ENCODE measurements at regions not wholly inside any gene's neighbourhood (a gene's known extent, or its start where the extent isn't known, plus 50 kb on each side); places are given as distances from the start of the nearest gene placed in this dataset.

GRCh38 chr2:88263861-88264260, 93.7 kb downstream of the THNSL2 start:
- no peak for TF ChIP-seq CTCF (IDR thresholded peaks at IDR 0.05; ENCODE audit: low read depth, low read length, poor library complexity, severe bottlenecking)
- no peak for TF ChIP-seq EZH2phosphoT487 (IDR thresholded peaks at IDR 0.05; ENCODE audit: borderline replicate concordance, low read length)
